IMR-90 (cell line): ENCODE measurements at regions not wholly inside any gene's neighbourhood (a gene's known extent, or its start where the extent isn't known, plus 50 kb on each side); places are given as distances from the start of the nearest gene placed in this dataset.
"Not testable (repeated sequence)": the region's sequence is repeated elsewhere in the genome, so short reads cannot be mapped to it uniquely, and the experiment has no call there.

ENCODE experiments used
- ATAC-seq: fragments of 200-7000 bp; cut with Tn5 transposase; 2 replicates; pipeline ENCODE4 v1.9.1; 2020; ENCODE audit warnings: low read depth, mild to moderate bottlenecking, moderate library complexity
- BruUV-seq: library from RNA; stranded (reverse); fragments of 400-500 nt; replicated peaks from 2 replicates; lab custom pipeline; 2021; lab: Mats Ljungman, UMichigan
- CTCF ChIA-PET: fragments of 300-600 bp; formaldehyde crosslinking; extraction: SDS; loops from one replicate; lab custom pipeline; 2021; ENCODE audit warnings: antibody characterized with exemption; lab: Yijun Ruan, JAX
- POLR2A ChIA-PET: fragments of 300-600 bp; sonication (Branson Sonifier 250); formaldehyde crosslinking; loops from one replicate; lab custom pipeline; 2022; ENCODE audit warnings: antibody characterized with exemption; ENCODE audit not compliant: unreplicated experiment; lab: Charles Lee
- DNase-seq: peaks from one replicate; pipeline ENCODE4 v3.0.0; 2013
- H2AFZ ChIP-seq: replicated peaks from 2 replicates; pipeline ENCODE3; 2013; ENCODE audit warnings: low read length, mild to moderate bottlenecking; ENCODE audit not compliant: poor library complexity
- H2AK5ac ChIP-seq: 2 replicates; pipeline ENCODE4 v1.6.1; 2013; ENCODE audit warnings: low read depth, low read length, inconsistent platforms
- H2AK9ac ChIP-seq: replicated peaks from 2 replicates; pipeline ENCODE3; 2013; ENCODE audit warnings: mild to moderate bottlenecking, low read depth, low read length, moderate library complexity; ENCODE audit not compliant: poor library complexity
- H2BK120ac ChIP-seq: 2 replicates; pipeline ENCODE4 v1.6.1; 2013; ENCODE audit warnings: low read depth, low read length, inconsistent platforms
- H2BK15ac ChIP-seq: 3 replicates; pipeline ENCODE4 v1.6.1; 2013; ENCODE audit warnings: low read depth, low read length, inconsistent platforms
- H2BK20ac ChIP-seq: 2 replicates; pipeline ENCODE4 v1.6.1; 2013; ENCODE audit warnings: low read depth, mild to moderate bottlenecking, inconsistent platforms, low read length, moderate library complexity
- H2BK5ac ChIP-seq: 2 replicates; pipeline ENCODE4 v1.6.1; 2013; ENCODE audit warnings: mild to moderate bottlenecking, low read depth, low read length, inconsistent platforms; ENCODE audit not compliant: poor library complexity, severe bottlenecking
- H3K14ac ChIP-seq: replicated peaks from 2 replicates; pipeline ENCODE4 v1.6.1; 2013; ENCODE audit warnings: low read depth, low read length, inconsistent platforms
- H3K18ac ChIP-seq: 2 replicates; pipeline ENCODE4 v1.6.1; 2013; ENCODE audit warnings: low read depth, low read length, control low read depth
- H3K23ac ChIP-seq: 2 replicates; pipeline ENCODE4 v1.6.1; 2013; ENCODE audit warnings: low read depth, low read length, inconsistent platforms
- H3K27ac ChIP-seq: 2 replicates; pipeline ENCODE4 v1.5.1; 2013; ENCODE audit warnings: mild to moderate bottlenecking, control low read depth, low read length; ENCODE audit not compliant: insufficient read depth
- H3K27me3 ChIP-seq: 2 replicates; pipeline ENCODE4 v1.6.1; 2013; ENCODE audit warnings: low read length; ENCODE audit not compliant: control insufficient read depth, insufficient read depth
- H3K36me3 ChIP-seq: 2 replicates; pipeline ENCODE4 v1.6.1; 2013; ENCODE audit warnings: low read length, mixed read lengths; ENCODE audit not compliant: control insufficient read depth, insufficient read depth
- H3K4ac ChIP-seq: 2 replicates; pipeline ENCODE4 v1.6.1; 2013; ENCODE audit warnings: low read depth, low read length, inconsistent platforms
- H3K4me1 ChIP-seq: 2 replicates; pipeline ENCODE4 v1.6.1; 2013; ENCODE audit warnings: low read length, mixed read lengths; ENCODE audit not compliant: control insufficient read depth, insufficient read depth
- H3K4me2 ChIP-seq: 2 replicates; pipeline ENCODE4 v1.6.1; 2013; ENCODE audit warnings: low read depth, mild to moderate bottlenecking, control low read depth, low read length, moderate library complexity
- H3K4me3 ChIP-seq: 2 replicates; pipeline ENCODE4 v1.5.1; 2013; ENCODE audit warnings: low read depth, mild to moderate bottlenecking, control low read depth, low read length, moderate library complexity; ENCODE audit not compliant: insufficient read depth
- H3K56ac ChIP-seq: 2 replicates; pipeline ENCODE4 v1.6.1; 2013; ENCODE audit warnings: low read length, inconsistent platforms; ENCODE audit not compliant: insufficient read depth; ENCODE audit errors: extremely low read depth
- H3K79me1 ChIP-seq, 2 experiments: 2 replicates each; pipeline ENCODE4 v1.6.1; 2013; ENCODE audit warnings: low read length in 2 of 2, inconsistent platforms in 1 of 2, low read depth in 1 of 2
- H3K9ac ChIP-seq: 2 replicates; pipeline ENCODE4 v1.6.1; 2013; ENCODE audit warnings: low read depth, low read length, control low read depth
- H3K9me1 ChIP-seq: 2 replicates; pipeline ENCODE4 v1.6.1; 2013; ENCODE audit warnings: low read length, inconsistent platforms; ENCODE audit not compliant: insufficient read depth
- H3K9me3 ChIP-seq: 2 replicates; pipeline ENCODE4 v1.6.1; 2013; ENCODE audit warnings: low read length; ENCODE audit not compliant: control insufficient read depth, insufficient read depth
- H4K20me1 ChIP-seq: 2 replicates; pipeline ENCODE4 v1.6.1; 2013; ENCODE audit warnings: low read length, inconsistent platforms; ENCODE audit not compliant: insufficient read depth
- H4K5ac ChIP-seq: 2 replicates; pipeline ENCODE4 v1.6.1; 2013; ENCODE audit warnings: mild to moderate bottlenecking, low read depth, low read length, control low read depth
- H4K8ac ChIP-seq, 2 experiments: 2 replicates each; pipeline ENCODE4 v1.6.1; 2013; ENCODE audit warnings: low read depth in 2 of 2, low read length in 2 of 2, control low read depth in 1 of 2, inconsistent platforms in 1 of 2
- H4K91ac ChIP-seq: 2 replicates; pipeline ENCODE4 v1.6.1; 2013; ENCODE audit warnings: low read depth, low read length, inconsistent platforms; ENCODE audit not compliant: insufficient read depth
- CHD1 ChIP-seq: IDR thresholded peaks from 2 replicates; pipeline ENCODE4 v1.6.1; 2012; ENCODE audit warnings: low read depth, low read length, improper control_type of control experiment
- FOS ChIP-seq: fragments of 150-350 bp; IDR thresholded peaks from 2 replicates; pipeline ENCODE4 v1.6.1; 2016; ENCODE audit warnings: low read depth, low read length
- USF2 ChIP-seq: fragments of 150-350 bp; IDR thresholded peaks from 2 replicates; pipeline ENCODE4 v1.6.1; 2017; ENCODE audit warnings: mild to moderate bottlenecking, antibody characterized with exemption, low read length, low read depth
- WGBS, 2 experiments: methylation state at CpG; one replicate each; pipeline versions ENCODE4 v1.1.5 to v1.1.7; 2013; ENCODE audit warnings: missing lambda C conversion rate in 2 of 2; ENCODE audit not compliant: insufficient read length in 1 of 2; ENCODE audit errors: extremely low coverage in 2 of 2; 5-methylcytosine and 5-hydroxymethylcytosine counted together
- dilution Hi-C: fragments of 300-500 bp; cut with HindIII; formaldehyde crosslinking; loops from one replicate; pipeline ENCODE4 v1.14.3; 2018; ENCODE audit warnings: low sequenced_read_pairs; ENCODE audit not compliant: unreplicated experiment
- in situ Hi-C: fragments of 300-500 bp; cut with MboI; formaldehyde crosslinking; loops from 3 replicates; pipeline ENCODE4 v1.14.3; 2019; ENCODE audit warnings: low sequenced_read_pairs, inconsistent platforms, mixed read lengths
- intact Hi-C: fragments of 100-400 bp; cut with micrococcal nuclease; formaldehyde crosslinking; loops from 2 replicates; pipeline ENCODE4 v1.10.0; 2022

- no peaks in the 10 kb centered on the region for H3K36me3 ChIP-seq
- dilution Hi-C loops, result no loop called here
- no peak overlapping the region for H4K8ac ChIP-seq
- H3K27me3 ChIP-seq, result no peaks in the 10 kb centered on the region
- H2BK5ac ChIP-seq, result no peak overlapping the region
- no peak overlapping the region for H2AFZ ChIP-seq
- H3K4me2 ChIP-seq, result no peak overlapping the region
- H4K20me1 ChIP-seq, result no peaks in the 10 kb centered on the region
- H3K4ac ChIP-seq, result no peak overlapping the region
- POLR2A ChIA-PET, result no interaction called here
- no peak overlapping the region for H4K5ac ChIP-seq
- H2BK15ac ChIP-seq, result no peak overlapping the region
- H2BK120ac ChIP-seq, result no peak overlapping the region
- WGBS, 2 experiments, result no CpG with 5 or more reads among the region's 2 CpGs
- no peak overlapping the region for H2BK20ac ChIP-seq
- no peak for TF ChIP-seq FOS
- no peak for TF ChIP-seq USF2
- no peak for TF ChIP-seq CHD1
- DNase-seq, result no peak
- no peak overlapping the region for H3K27ac ChIP-seq
- H2AK9ac ChIP-seq, result no peak overlapping the region
- no TSS peak for BruUV-seq
- H3K9ac ChIP-seq, result no peak overlapping the region
- H3K9me1 ChIP-seq, result no peaks in the 10 kb centered on the region
- H2AK5ac ChIP-seq, result no peak overlapping the region
- no peaks in the 10 kb centered on the region for H3K9me3 ChIP-seq
- H4K91ac ChIP-seq, result no peak overlapping the region
- no peaks in the 10 kb centered on the region; the same call in 1 of the 2 replicates for H3K4me1 ChIP-seq
- H3K79me1 ChIP-seq, result no peaks in the 10 kb centered on the region
- CTCF ChIA-PET, result interaction anchor here (0.9 kb wide), 1 partner anchor 8 kb away, joined by 3 read pairs; no protein-coding TSS in a partner anchor
- H3K56ac ChIP-seq, result no peak overlapping the region
- no peak overlapping the region for H3K18ac ChIP-seq
- no peak overlapping the region for H3K4me3 ChIP-seq
- in situ Hi-C loops, result no loop called here
- no peak overlapping the region for H3K14ac ChIP-seq
- no peak overlapping the region for H3K23ac ChIP-seq
- peak; percentile 35 for ATAC-seq
- intact Hi-C loops, result no loop called here
Measured at GRCh38 chr9:22175972-22176545, 167.0 kb upstream of the CDKN2B start.

GRCh38 chr9:22181021-22181420, 171.9 kb upstream of the CDKN2B start:
- BruUV-seq, H2AK9ac ChIP-seq, intact Hi-C loops, H3K9ac ChIP-seq, H2BK20ac ChIP-seq, H3K23ac ChIP-seq, H3K4me1 ChIP-seq, H3K4me3 ChIP-seq, H3K14ac ChIP-seq, H2BK5ac ChIP-seq, DNase-seq, H2BK120ac ChIP-seq, H3K36me3 ChIP-seq, H4K5ac ChIP-seq, in situ Hi-C loops, H3K18ac ChIP-seq, H2AFZ ChIP-seq, H3K4me2 ChIP-seq, CTCF ChIA-PET, H4K20me1 ChIP-seq, H4K91ac ChIP-seq, H2BK15ac ChIP-seq, H3K27me3 ChIP-seq, H3K9me3 ChIP-seq, H3K9me1 ChIP-seq, H3K27ac ChIP-seq, H3K79me1 ChIP-seq, H3K4ac ChIP-seq, H3K56ac ChIP-seq, dilution Hi-C loops, POLR2A ChIA-PET, H4K8ac ChIP-seq, ATAC-seq, H2AK5ac ChIP-seq: not testable (repeated sequence)
- WGBS, 2 experiments, result no CpG with 5 or more reads among the region's 2 CpGs
